ENCODE measurements at regions not wholly inside any gene's neighbourhood (a gene's known extent, or its start where the extent isn't known, plus 50 kb on each side); places are given as distances from the start of the nearest gene placed in this dataset.

GRCh38 chr5:107314330-107314729 lies 356.4 kb downstream of the EFNA5 start:
- Histone ChIP-seq H2BK15ac (ENCODE audit: low read depth, low read length) (no peak overlapping the region), H2BK5ac (ENCODE audit: insufficient read length, low read length) (no peak overlapping the region), H2AK5ac (ENCODE audit: insufficient read length, low read length) (no peak overlapping the region), H4K5ac (ENCODE audit: insufficient read length, low read depth, low read length) (no peak overlapping the region), H3K14ac (ENCODE audit: insufficient read depth, low read length) (no peak overlapping the region), H3K27me3 (ENCODE audit: insufficient read depth, low read length) (no peaks in the 10 kb centered on the region), H4K8ac (replicated peaks; ENCODE audit: insufficient read length, low read depth, low read length) (no peak overlapping the region), H3K79me1 (ENCODE audit: insufficient read depth, low read depth, low read length, poor library complexity, severe bottlenecking) (no peaks in the 10 kb centered on the region), H3T11ph (ENCODE audit: low read length) (no peak overlapping the region), H4K20me1 (ENCODE audit: control insufficient read depth, insufficient read depth, insufficient read length) (no peaks in the 10 kb centered on the region), H4K91ac (ENCODE audit: insufficient read length, low read depth, low read length) (no peak overlapping the region), H3K9ac (ENCODE audit: extremely low read depth, insufficient read length, low read length) (no peak overlapping the region), H3K9me3 (ENCODE audit: control insufficient read depth, low read depth, low read length) (no peaks in the 10 kb centered on the region), H3K27ac (ENCODE audit: insufficient read length, low read depth, low read length) (no peak overlapping the region), H2BK12ac (ENCODE audit: insufficient read length, low read depth, low read length) (no peak overlapping the region), H3K79me2 (ENCODE audit: insufficient read depth, low read length) (no peaks in the 10 kb centered on the region), H3K56ac (ENCODE audit: insufficient read length, low read depth, low read length) (no peak overlapping the region), H2BK120ac (ENCODE audit: low read depth, low read length, poor library complexity, severe bottlenecking) (no peak overlapping the region), H2AFZ (ENCODE audit: low read length) (no peak overlapping the region), H3K4me1 (ENCODE audit: insufficient read depth, low read length) (no peaks in the 10 kb centered on the region), H3K4ac (ENCODE audit: low read depth, low read length) (no peak overlapping the region), H3K23me2 (ENCODE audit: insufficient read length, low read depth, low read length, poor library complexity, severe bottlenecking) (no peaks in the 10 kb centered on the region), H2BK20ac (ENCODE audit: low read depth, low read length, poor library complexity, severe bottlenecking) (no peak overlapping the region), H3K18ac (ENCODE audit: insufficient read length, low read depth, low read length) (no peak overlapping the region), H3K23ac (ENCODE audit: insufficient read length, low read depth, low read length) (no peak overlapping the region), H3K4me2 (ENCODE audit: insufficient read depth, insufficient read length, low read length) (no peak overlapping the region)
- no CpG with 5 or more reads among the region's 3 CpGs for WGBS (ENCODE audit: extremely low coverage, insufficient read length, low lambda C conversion rate)
- H3K9me3 Mint-ChIP-seq, result no peaks in the 10 kb centered on the region
- no peak overlapping the region; a peak in 1 of 7 replicates for H3K27ac Mint-ChIP-seq
- H3K36me3 Mint-ChIP-seq (ENCODE audit: insufficient read depth in 1 of 3, low read depth in 3 of 3), result no peaks in the 10 kb centered on the region
- H3K4me1 Mint-ChIP-seq, result peaks cover 3 to 6% of the 10 kb centered on the region in 2 experiments
- no peak overlapping the region for H3K4me3 Mint-ChIP-seq
- no peak for DNase-seq
- TF ChIP-seq CTCF (conservative IDR thresholded peaks at IDR 0.05), result no peak
- H3K27me3 Mint-ChIP-seq (ENCODE audit: low read depth), result no peaks in the 10 kb centered on the region
